ENCODE measurements at regions not wholly inside any gene's neighbourhood (a gene's known extent, or its start where the extent isn't known, plus 50 kb on each side); places are given as distances from the start of the nearest gene placed in this dataset.

- H3K27me3 ChIP-seq (ENCODE audit: insufficient read depth, low read depth) = no peaks in the 10 kb centered on the region
- no peaks in the 10 kb centered on the region for H3K9me3 ChIP-seq (ENCODE audit: insufficient read depth, low read depth)
- intact Hi-C loops (cut with micrococcal nuclease; ENCODE audit: unreplicated experiment) = no loop called here
- POLR2A ChIA-PET (ENCODE audit: unreplicated experiment) = interaction anchor here (0.6 kb wide), 1 partner anchor 73 kb away, joined by 3 read pairs; no protein-coding TSS in a partner anchor
- H2AFZ ChIP-seq = no peak overlapping the region
- TF ChIP-seq EZH2 (IDR thresholded peaks at IDR 0.05; ENCODE audit: low read depth) = no peak
- TF ChIP-seq, protein P1, sequence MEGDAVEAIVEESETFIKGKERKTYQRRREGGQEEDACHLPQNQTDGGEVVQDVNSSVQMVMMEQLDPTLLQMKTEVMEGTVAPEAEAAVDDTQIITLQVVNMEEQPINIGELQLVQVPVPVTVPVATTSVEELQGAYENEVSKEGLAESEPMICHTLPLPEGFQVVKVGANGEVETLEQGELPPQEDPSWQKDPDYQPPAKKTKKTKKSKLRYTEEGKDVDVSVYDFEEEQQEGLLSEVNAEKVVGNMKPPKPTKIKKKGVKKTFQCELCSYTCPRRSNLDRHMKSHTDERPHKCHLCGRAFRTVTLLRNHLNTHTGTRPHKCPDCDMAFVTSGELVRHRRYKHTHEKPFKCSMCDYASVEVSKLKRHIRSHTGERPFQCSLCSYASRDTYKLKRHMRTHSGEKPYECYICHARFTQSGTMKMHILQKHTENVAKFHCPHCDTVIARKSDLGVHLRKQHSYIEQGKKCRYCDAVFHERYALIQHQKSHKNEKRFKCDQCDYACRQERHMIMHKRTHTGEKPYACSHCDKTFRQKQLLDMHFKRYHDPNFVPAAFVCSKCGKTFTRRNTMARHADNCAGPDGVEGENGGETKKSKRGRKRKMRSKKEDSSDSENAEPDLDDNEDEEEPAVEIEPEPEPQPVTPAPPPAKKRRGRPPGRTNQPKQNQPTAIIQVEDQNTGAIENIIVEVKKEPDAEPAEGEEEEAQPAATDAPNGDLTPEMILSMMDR (conservative IDR thresholded peaks at IDR 0.05) = no peak
- H3K9me2 ChIP-seq (ENCODE audit: insufficient read depth) = no peaks in the 10 kb centered on the region
- H3K36me3 ChIP-seq (ENCODE audit: low read depth) = no peaks in the 10 kb centered on the region
- no peaks in the 10 kb centered on the region for H3K79me2 ChIP-seq (ENCODE audit: low read depth)
- CTCF ChIA-PET = interaction anchor here (0.8 kb wide), 1 partner anchor 470 kb away, joined by 4 read pairs; no protein-coding TSS in a partner anchor
- H3K4me3 ChIP-seq = no peak overlapping the region
- no peak for DNase-seq
- no peak overlapping the region for H3K27ac ChIP-seq
- H3K4me1 ChIP-seq (replicated peaks; ENCODE audit: insufficient read depth) = no peaks in the 10 kb centered on the region
- no peak overlapping the region for H3K4me2 ChIP-seq
- no peaks in the 10 kb centered on the region for H3F3A ChIP-seq (ENCODE audit: insufficient read depth, low read depth)
- no TSS peak for BruUV-seq (replicated peaks)
- no peaks in the 10 kb centered on the region for H4K20me1 ChIP-seq (ENCODE audit: insufficient read depth)
These were observed 336.3 kb upstream of the CFAP20DC start for GRCh38 chr3:59386165-59386564.

DNA sequence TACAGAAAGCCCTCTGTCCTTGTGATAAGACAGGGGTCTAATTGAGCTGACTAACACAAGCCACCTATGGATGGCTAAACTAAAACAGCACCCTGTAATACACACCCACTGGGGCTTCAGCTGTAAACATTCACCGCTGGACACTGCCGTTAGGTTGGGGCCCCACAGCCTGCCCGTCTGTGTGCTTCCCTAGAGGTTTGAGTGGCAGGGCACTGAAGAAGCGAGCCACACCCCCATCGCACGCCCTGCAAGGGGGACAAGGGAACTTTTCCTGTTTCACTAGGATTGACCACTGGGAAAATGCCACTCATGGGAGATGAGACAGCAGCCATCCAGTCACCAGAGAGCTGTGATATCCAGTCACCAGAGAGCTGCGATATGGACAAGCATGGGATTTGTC, 335.7 kb upstream of the CFAP20DC start:
- POLR2A ChIA-PET (ENCODE audit: unreplicated experiment) = no interaction called here

DNA sequence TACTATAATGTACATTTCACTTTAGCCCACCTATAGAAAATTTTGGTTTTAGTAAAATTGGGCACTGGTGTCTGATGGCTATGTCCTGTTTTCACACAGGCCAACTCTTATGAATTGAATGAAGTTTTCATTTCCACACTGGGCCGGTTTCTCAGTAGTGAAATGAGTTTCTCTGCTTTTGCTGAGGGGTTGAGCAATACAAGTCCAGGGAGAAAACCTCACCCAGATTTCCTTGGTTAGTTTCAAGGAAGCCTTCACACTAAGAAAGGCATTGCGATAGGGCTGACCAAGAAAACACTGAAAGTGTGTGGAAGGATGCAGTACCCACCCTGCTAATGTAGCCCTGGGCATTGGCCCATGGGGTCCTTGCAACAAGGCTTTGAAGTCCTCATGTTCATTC, 331.5 kb upstream of the CFAP20DC start:
- intact Hi-C loops (cut with micrococcal nuclease; ENCODE audit: unreplicated experiment) = no loop called here
- CTCF ChIA-PET = no interaction called here
- no peaks in the 10 kb centered on the region for H3K9me3 ChIP-seq (ENCODE audit: insufficient read depth, low read depth)
- no peak overlapping the region for H3K27ac ChIP-seq
- no peaks in the 10 kb centered on the region for H3K27me3 ChIP-seq (ENCODE audit: insufficient read depth, low read depth)
- POLR2A ChIA-PET (ENCODE audit: unreplicated experiment) = no interaction called here
- H3K4me1 ChIP-seq (replicated peaks; ENCODE audit: insufficient read depth) = no peaks in the 10 kb centered on the region
- no peaks in the 10 kb centered on the region for H3K79me2 ChIP-seq (ENCODE audit: low read depth)
- H2AFZ ChIP-seq = no peak overlapping the region
- no peak for DNase-seq
- no peaks in the 10 kb centered on the region for H4K20me1 ChIP-seq (ENCODE audit: insufficient read depth)
- no peak overlapping the region for H3K4me2 ChIP-seq
- no TSS peak for BruUV-seq (replicated peaks)
- TF ChIP-seq EZH2 (IDR thresholded peaks at IDR 0.05; ENCODE audit: low read depth) = no peak
- TF ChIP-seq, protein P1 (conservative IDR thresholded peaks at IDR 0.05) = no peak
- no peaks in the 10 kb centered on the region for H3K36me3 ChIP-seq (ENCODE audit: low read depth)
- no peaks in the 10 kb centered on the region for H3K9me2 ChIP-seq (ENCODE audit: insufficient read depth)
- H3F3A ChIP-seq (ENCODE audit: insufficient read depth, low read depth) = no peaks in the 10 kb centered on the region
- no peak overlapping the region for H3K4me3 ChIP-seq

More for the DNA sequence above, 335.7 kb upstream of the CFAP20DC start:
- CTCF ChIA-PET = no interaction called here
- H3K27ac ChIP-seq = no peak overlapping the region
- H3K27me3 ChIP-seq (ENCODE audit: insufficient read depth, low read depth) = no peaks in the 10 kb centered on the region
- no peak overlapping the region for H2AFZ ChIP-seq
- H3F3A ChIP-seq (ENCODE audit: insufficient read depth, low read depth) = no peaks in the 10 kb centered on the region
- TF ChIP-seq, protein P1 (conservative IDR thresholded peaks at IDR 0.05) = no peak
- TF ChIP-seq EZH2 (IDR thresholded peaks at IDR 0.05; ENCODE audit: low read depth) = no peak
- H3K4me2 ChIP-seq = no peak overlapping the region
- H3K36me3 ChIP-seq (ENCODE audit: low read depth) = no peaks in the 10 kb centered on the region
- no peaks in the 10 kb centered on the region for H3K79me2 ChIP-seq (ENCODE audit: low read depth)
- intact Hi-C loops (cut with micrococcal nuclease; ENCODE audit: unreplicated experiment) = no loop called here
- no TSS peak for BruUV-seq (replicated peaks)
- H3K4me1 ChIP-seq (replicated peaks; ENCODE audit: insufficient read depth) = no peaks in the 10 kb centered on the region
- no peaks in the 10 kb centered on the region for H4K20me1 ChIP-seq (ENCODE audit: insufficient read depth)
- H3K9me3 ChIP-seq (ENCODE audit: insufficient read depth, low read depth) = no peaks in the 10 kb centered on the region
- no peaks in the 10 kb centered on the region for H3K9me2 ChIP-seq (ENCODE audit: insufficient read depth)
- no peak overlapping the region for H3K4me3 ChIP-seq
- DNase-seq = no peak

Data from PC-9 (cell line).